GM12892 (cell line): ENCODE measurements at regions not wholly inside any gene's neighbourhood (a gene's known extent, or its start where the extent isn't known, plus 50 kb on each side); places are given as distances from the start of the nearest gene placed in this dataset.

Experiments used
- POLR2A ChIP-seq: IDR thresholded peaks from 2 replicates; pipeline ENCODE4 v1.6.1; 2011; ENCODE audit warnings: low read depth, low read length, control low read depth
- POLR2AphosphoS5 ChIP-seq: IDR thresholded peaks from 2 replicates; pipeline ENCODE4 v1.6.1; 2011; ENCODE audit warnings: low read depth, low read length, control low read depth
- TAF1 ChIP-seq: IDR thresholded peaks from 2 replicates; pipeline ENCODE4 v1.6.1; 2011; ENCODE audit warnings: low read depth, mild to moderate bottlenecking, control low read depth, low read length, borderline replicate concordance

GRCh38 chr9:126114409-126114760 lies 212.2 kb upstream of the MVB12B start:
- no peak for TF ChIP-seq TAF1
- no peak for TF ChIP-seq POLR2AphosphoS5
- no peak for TF ChIP-seq POLR2A
